ENCODE measurements at regions not wholly inside any gene's neighbourhood (a gene's known extent, or its start where the extent isn't known, plus 50 kb on each side); places are given as distances from the start of the nearest gene placed in this dataset.

GRCh38 chr14:99093532-99094517 is 178.2 kb downstream of the BCL11B start:
- DNase-seq (ENCODE audit: extremely low read depth in 1 of 11, low read depth in 9 of 11, low spot score in 4 of 11) = peak in 2 of 11 donors; percentile 3 to 11

- no peak for DNase-seq (ENCODE audit: extremely low read depth in 1 of 11, low read depth in 9 of 11, low spot score in 4 of 11)
Measured at GRCh38 chr14:99094901-99095300, 177.1 kb downstream of the BCL11B start.

- DNase-seq (ENCODE audit: extremely low read depth in 1 of 11, low read depth in 9 of 11, low spot score in 4 of 11) = no peak
Measured at GRCh38 chr14:99095369-99095768, 176.6 kb downstream of the BCL11B start.

GRCh38 chr14:99098199-99098598 is 173.8 kb downstream of the BCL11B start:
- DNase-seq (ENCODE audit: extremely low read depth in 1 of 11, low read depth in 9 of 11, low spot score in 4 of 11) = no peak

GRCh38 chr14:99099051-99099787 is 172.8 kb downstream of the BCL11B start:
- no peak for DNase-seq (ENCODE audit: extremely low read depth in 1 of 11, low read depth in 9 of 11, low spot score in 4 of 11)

- no peak for DNase-seq (ENCODE audit: extremely low read depth in 1 of 11, low read depth in 9 of 11, low spot score in 4 of 11)
Measured at GRCh38 chr14:99100497-99101270, 171.3 kb downstream of the BCL11B start.

- DNase-seq (ENCODE audit: extremely low read depth in 1 of 11, low read depth in 9 of 11, low spot score in 4 of 11) = no peak
Measured at GRCh38 chr14:99101855-99102461, 170.0 kb downstream of the BCL11B start.

- no peak for DNase-seq (ENCODE audit: extremely low read depth in 1 of 11, low read depth in 9 of 11, low spot score in 4 of 11)
Measured at GRCh38 chr14:99116741-99117295, 155.2 kb downstream of the BCL11B start.

- no peak for DNase-seq (ENCODE audit: extremely low read depth in 1 of 11, low read depth in 9 of 11, low spot score in 4 of 11)
Measured at GRCh38 chr14:99117671-99118045, 154.3 kb downstream of the BCL11B start.

GRCh38 chr14:99118046-99118721 is 153.8 kb downstream of the BCL11B start:
- DNase-seq (ENCODE audit: extremely low read depth in 1 of 11, low read depth in 9 of 11, low spot score in 4 of 11) = no peak

- no peak for DNase-seq (ENCODE audit: extremely low read depth in 1 of 11, low read depth in 9 of 11, low spot score in 4 of 11)
Measured at GRCh38 chr14:99118946-99119345, 153.1 kb downstream of the BCL11B start.
